IMR-90 (cell line): ENCODE measurements at regions not wholly inside any gene's neighbourhood (a gene's known extent, or its start where the extent isn't known, plus 50 kb on each side); places are given as distances from the start of the nearest gene placed in this dataset.

ENCODE experiments used
- ATAC-seq: fragments of 200-7000 bp; cut with Tn5 transposase; 2 replicates; pipeline ENCODE4 v1.9.1; 2020; ENCODE audit warnings: low read depth, mild to moderate bottlenecking, moderate library complexity
- BruUV-seq: library from RNA; stranded (reverse); fragments of 400-500 nt; replicated peaks from 2 replicates; lab custom pipeline; 2021; lab: Mats Ljungman, UMichigan
- CTCF ChIA-PET: fragments of 300-600 bp; formaldehyde crosslinking; extraction: SDS; loops from one replicate; lab custom pipeline; 2021; ENCODE audit warnings: antibody characterized with exemption; lab: Yijun Ruan, JAX
- POLR2A ChIA-PET: fragments of 300-600 bp; sonication (Branson Sonifier 250); formaldehyde crosslinking; loops from one replicate; lab custom pipeline; 2022; ENCODE audit warnings: antibody characterized with exemption; ENCODE audit not compliant: unreplicated experiment; lab: Charles Lee
- DNase-seq: peaks from one replicate; pipeline ENCODE4 v3.0.0; 2013
- H2AFZ ChIP-seq: replicated peaks from 2 replicates; pipeline ENCODE3; 2013; ENCODE audit warnings: low read length, mild to moderate bottlenecking; ENCODE audit not compliant: poor library complexity
- H2AK5ac ChIP-seq: 2 replicates; pipeline ENCODE4 v1.6.1; 2013; ENCODE audit warnings: low read depth, low read length, inconsistent platforms
- H2AK9ac ChIP-seq: replicated peaks from 2 replicates; pipeline ENCODE3; 2013; ENCODE audit warnings: mild to moderate bottlenecking, low read depth, low read length, moderate library complexity; ENCODE audit not compliant: poor library complexity
- H2BK120ac ChIP-seq: 2 replicates; pipeline ENCODE4 v1.6.1; 2013; ENCODE audit warnings: low read depth, low read length, inconsistent platforms
- H2BK15ac ChIP-seq: 3 replicates; pipeline ENCODE4 v1.6.1; 2013; ENCODE audit warnings: low read depth, low read length, inconsistent platforms
- H2BK20ac ChIP-seq: 2 replicates; pipeline ENCODE4 v1.6.1; 2013; ENCODE audit warnings: low read depth, mild to moderate bottlenecking, inconsistent platforms, low read length, moderate library complexity
- H2BK5ac ChIP-seq: 2 replicates; pipeline ENCODE4 v1.6.1; 2013; ENCODE audit warnings: mild to moderate bottlenecking, low read depth, low read length, inconsistent platforms; ENCODE audit not compliant: poor library complexity, severe bottlenecking
- H3K14ac ChIP-seq: replicated peaks from 2 replicates; pipeline ENCODE4 v1.6.1; 2013; ENCODE audit warnings: low read depth, low read length, inconsistent platforms
- H3K18ac ChIP-seq: 2 replicates; pipeline ENCODE4 v1.6.1; 2013; ENCODE audit warnings: low read depth, low read length, control low read depth
- H3K23ac ChIP-seq: 2 replicates; pipeline ENCODE4 v1.6.1; 2013; ENCODE audit warnings: low read depth, low read length, inconsistent platforms
- H3K27ac ChIP-seq: 2 replicates; pipeline ENCODE4 v1.5.1; 2013; ENCODE audit warnings: mild to moderate bottlenecking, control low read depth, low read length; ENCODE audit not compliant: insufficient read depth
- H3K27me3 ChIP-seq: 2 replicates; pipeline ENCODE4 v1.6.1; 2013; ENCODE audit warnings: low read length; ENCODE audit not compliant: control insufficient read depth, insufficient read depth
- H3K36me3 ChIP-seq: 2 replicates; pipeline ENCODE4 v1.6.1; 2013; ENCODE audit warnings: low read length, mixed read lengths; ENCODE audit not compliant: control insufficient read depth, insufficient read depth
- H3K4ac ChIP-seq: 2 replicates; pipeline ENCODE4 v1.6.1; 2013; ENCODE audit warnings: low read depth, low read length, inconsistent platforms
- H3K4me1 ChIP-seq: 2 replicates; pipeline ENCODE4 v1.6.1; 2013; ENCODE audit warnings: low read length, mixed read lengths; ENCODE audit not compliant: control insufficient read depth, insufficient read depth
- H3K4me2 ChIP-seq: 2 replicates; pipeline ENCODE4 v1.6.1; 2013; ENCODE audit warnings: low read depth, mild to moderate bottlenecking, control low read depth, low read length, moderate library complexity
- H3K4me3 ChIP-seq: 2 replicates; pipeline ENCODE4 v1.5.1; 2013; ENCODE audit warnings: low read depth, mild to moderate bottlenecking, control low read depth, low read length, moderate library complexity; ENCODE audit not compliant: insufficient read depth
- H3K56ac ChIP-seq: 2 replicates; pipeline ENCODE4 v1.6.1; 2013; ENCODE audit warnings: low read length, inconsistent platforms; ENCODE audit not compliant: insufficient read depth; ENCODE audit errors: extremely low read depth
- H3K79me1 ChIP-seq, 2 experiments: 2 replicates each; pipeline ENCODE4 v1.6.1; 2013; ENCODE audit warnings: low read length in 2 of 2, inconsistent platforms in 1 of 2, low read depth in 1 of 2
- H3K9ac ChIP-seq: 2 replicates; pipeline ENCODE4 v1.6.1; 2013; ENCODE audit warnings: low read depth, low read length, control low read depth
- H3K9me1 ChIP-seq: 2 replicates; pipeline ENCODE4 v1.6.1; 2013; ENCODE audit warnings: low read length, inconsistent platforms; ENCODE audit not compliant: insufficient read depth
- H3K9me3 ChIP-seq: 2 replicates; pipeline ENCODE4 v1.6.1; 2013; ENCODE audit warnings: low read length; ENCODE audit not compliant: control insufficient read depth, insufficient read depth
- H4K20me1 ChIP-seq: 2 replicates; pipeline ENCODE4 v1.6.1; 2013; ENCODE audit warnings: low read length, inconsistent platforms; ENCODE audit not compliant: insufficient read depth
- H4K5ac ChIP-seq: 2 replicates; pipeline ENCODE4 v1.6.1; 2013; ENCODE audit warnings: mild to moderate bottlenecking, low read depth, low read length, control low read depth
- H4K8ac ChIP-seq, 2 experiments: 2 replicates each; pipeline ENCODE4 v1.6.1; 2013; ENCODE audit warnings: low read depth in 2 of 2, low read length in 2 of 2, control low read depth in 1 of 2, inconsistent platforms in 1 of 2
- H4K91ac ChIP-seq: 2 replicates; pipeline ENCODE4 v1.6.1; 2013; ENCODE audit warnings: low read depth, low read length, inconsistent platforms; ENCODE audit not compliant: insufficient read depth
- CEBPB ChIP-seq: IDR thresholded peaks from 2 replicates; pipeline ENCODE4 v1.6.1; 2012; ENCODE audit warnings: low read depth, low read length, improper control_type of control experiment
- MXI1 ChIP-seq: IDR thresholded peaks from 2 replicates; pipeline ENCODE4 v1.6.1; 2012; ENCODE audit warnings: low read depth, mild to moderate bottlenecking, low read length, moderate library complexity, borderline replicate concordance
- NFE2L2 ChIP-seq: fragments of 150-350 bp; IDR thresholded peaks from 2 replicates; pipeline ENCODE4 v1.6.1; 2016; ENCODE audit warnings: low read depth, mild to moderate bottlenecking, low read length
- POLR2A ChIP-seq: IDR thresholded peaks from 2 replicates; pipeline ENCODE4 v1.6.1; 2012; ENCODE audit warnings: mild to moderate bottlenecking, low read depth, low read length
- dilution Hi-C: fragments of 300-500 bp; cut with HindIII; formaldehyde crosslinking; loops from one replicate; pipeline ENCODE4 v1.14.3; 2018; ENCODE audit warnings: low sequenced_read_pairs; ENCODE audit not compliant: unreplicated experiment
- in situ Hi-C: fragments of 300-500 bp; cut with MboI; formaldehyde crosslinking; loops from 3 replicates; pipeline ENCODE4 v1.14.3; 2019; ENCODE audit warnings: low sequenced_read_pairs, inconsistent platforms, mixed read lengths
- intact Hi-C: fragments of 100-400 bp; cut with micrococcal nuclease; formaldehyde crosslinking; loops from 2 replicates; pipeline ENCODE4 v1.10.0; 2022

DNA sequence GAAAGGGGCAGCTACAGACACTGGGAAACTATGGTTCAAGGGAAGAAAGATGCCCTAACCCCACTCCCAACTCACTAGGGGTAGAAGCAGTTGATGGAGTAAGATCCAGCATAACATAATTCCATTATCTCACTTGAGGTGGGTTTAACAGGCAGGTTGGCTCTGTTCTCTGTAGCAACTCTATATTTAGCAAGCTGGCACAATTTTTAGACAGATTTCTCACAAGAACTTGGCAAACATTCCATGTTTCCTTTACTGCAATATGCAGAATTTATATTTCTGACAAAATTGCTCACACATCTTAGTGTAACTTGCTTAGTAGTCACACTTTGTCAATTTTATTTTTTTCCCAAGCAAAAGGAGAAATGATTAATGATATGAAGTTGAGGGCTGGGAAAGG, 475.4 kb downstream of the RMST start:
- intact Hi-C loops: no loop called here
- H3K9ac ChIP-seq: no peak overlapping the region
- dilution Hi-C loops: no loop called here
- no peak overlapping the region for H2AK9ac ChIP-seq
- no peak overlapping the region for H4K8ac ChIP-seq
- H4K5ac ChIP-seq: no peak overlapping the region
- no peak overlapping the region for H2AFZ ChIP-seq
- H3K36me3 ChIP-seq: no peaks in the 10 kb centered on the region
- CTCF ChIA-PET: no interaction called here
- no peak overlapping the region for H3K18ac ChIP-seq
- no peak overlapping the region for H2BK5ac ChIP-seq
- POLR2A ChIA-PET: no interaction called here
- H2BK120ac ChIP-seq: no peak overlapping the region
- H3K4me2 ChIP-seq: no peak overlapping the region
- TF ChIP-seq CEBPB (no peak), MXI1 (no peak), POLR2A (no peak), NFE2L2 (no peak)
- BruUV-seq: no TSS peak
- no peak overlapping the region for H2BK20ac ChIP-seq
- no peaks in the 10 kb centered on the region for H3K4me1 ChIP-seq
- no peak overlapping the region for H3K4me3 ChIP-seq
- H3K56ac ChIP-seq: no peak overlapping the region
- no peaks in the 10 kb centered on the region for H4K20me1 ChIP-seq
- H2AK5ac ChIP-seq: no peak overlapping the region
- H3K27me3 ChIP-seq: no peaks in the 10 kb centered on the region
- H2BK15ac ChIP-seq: no peak overlapping the region
- H3K79me1 ChIP-seq: no peaks in the 10 kb centered on the region
- ATAC-seq (no peak), DNase-seq (no peak)
- no peak overlapping the region for H3K23ac ChIP-seq
- H3K4ac ChIP-seq: no peak overlapping the region
- no peaks in the 10 kb centered on the region for H3K9me1 ChIP-seq
- in situ Hi-C loops: no loop called here
- no peak overlapping the region for H4K91ac ChIP-seq
- no peak overlapping the region for H3K14ac ChIP-seq
- H3K9me3 ChIP-seq: peaks cover 4% of the 10 kb centered on the region
- no peak overlapping the region for H3K27ac ChIP-seq
